ENCODE measurements at regions not wholly inside any gene's neighbourhood (a gene's known extent, or its start where the extent isn't known, plus 50 kb on each side); places are given as distances from the start of the nearest gene placed in this dataset.

DNA sequence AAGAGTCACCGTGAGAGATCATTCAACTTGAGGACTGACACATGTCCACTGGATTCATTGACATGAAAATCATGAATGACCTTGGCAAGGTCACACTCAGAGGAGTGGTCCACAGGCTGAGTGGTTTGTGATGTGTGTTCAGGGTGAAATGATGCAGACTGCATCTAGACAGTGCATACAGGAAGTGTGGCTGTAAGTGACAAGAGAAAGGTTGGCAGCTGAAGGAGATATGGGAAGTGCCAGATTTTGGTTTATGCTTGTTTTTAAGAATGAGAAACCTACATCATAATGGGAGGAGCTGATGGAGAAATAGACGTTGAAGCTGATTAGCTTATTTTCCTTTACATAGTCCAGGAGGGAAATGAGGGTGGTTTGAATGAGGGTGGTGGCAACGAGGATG lies 64.8 kb upstream of the VIPR2 start:
- TF ChIP-seq, protein P1, sequence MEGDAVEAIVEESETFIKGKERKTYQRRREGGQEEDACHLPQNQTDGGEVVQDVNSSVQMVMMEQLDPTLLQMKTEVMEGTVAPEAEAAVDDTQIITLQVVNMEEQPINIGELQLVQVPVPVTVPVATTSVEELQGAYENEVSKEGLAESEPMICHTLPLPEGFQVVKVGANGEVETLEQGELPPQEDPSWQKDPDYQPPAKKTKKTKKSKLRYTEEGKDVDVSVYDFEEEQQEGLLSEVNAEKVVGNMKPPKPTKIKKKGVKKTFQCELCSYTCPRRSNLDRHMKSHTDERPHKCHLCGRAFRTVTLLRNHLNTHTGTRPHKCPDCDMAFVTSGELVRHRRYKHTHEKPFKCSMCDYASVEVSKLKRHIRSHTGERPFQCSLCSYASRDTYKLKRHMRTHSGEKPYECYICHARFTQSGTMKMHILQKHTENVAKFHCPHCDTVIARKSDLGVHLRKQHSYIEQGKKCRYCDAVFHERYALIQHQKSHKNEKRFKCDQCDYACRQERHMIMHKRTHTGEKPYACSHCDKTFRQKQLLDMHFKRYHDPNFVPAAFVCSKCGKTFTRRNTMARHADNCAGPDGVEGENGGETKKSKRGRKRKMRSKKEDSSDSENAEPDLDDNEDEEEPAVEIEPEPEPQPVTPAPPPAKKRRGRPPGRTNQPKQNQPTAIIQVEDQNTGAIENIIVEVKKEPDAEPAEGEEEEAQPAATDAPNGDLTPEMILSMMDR (IDR thresholded peaks at IDR 0.05) = no peak
- TF ChIP-seq POLR2A (IDR thresholded peaks at IDR 0.05) (no peak), POLR2AphosphoS5 (IDR thresholded peaks at IDR 0.05) (no peak)
